B cell (primary cell): ENCODE measurements at regions not wholly inside any gene's neighbourhood (a gene's known extent, or its start where the extent isn't known, plus 50 kb on each side); places are given as distances from the start of the nearest gene placed in this dataset.

Source experiments
- ATAC-seq: fragments of 200-7000 bp; cut with Tn5 transposase; one replicate; pipeline ENCODE4 v1.10.0; 2021; ENCODE audit warnings: low read depth, mild to moderate bottlenecking, moderate number of reproducible peaks, moderate library complexity
- CTCF ChIA-PET: fragments of 350-600 bp; sonication (Branson Sonifier 250); formaldehyde crosslinking; loops from one replicate; lab custom pipeline; 2021; ENCODE audit warnings: antibody characterized with exemption, inconsistent platforms; lab: Charles Lee
- POLR2A ChIA-PET: fragments of 350-600 bp; sonication (Branson Sonifier 250); formaldehyde crosslinking; loops from one replicate; lab custom pipeline; 2021; ENCODE audit warnings: antibody characterized with exemption; lab: Charles Lee
- DNase-seq: peaks from one replicate; pipeline ENCODE4 v3.0.0; 2013
- H2AFZ ChIP-seq: 2 replicates; pipeline ENCODE4 v1.6.1; 2012; ENCODE audit warnings: mild to moderate bottlenecking, low read depth, low read length; ENCODE audit not compliant: insufficient read depth, poor library complexity, severe bottlenecking
- H3K27ac ChIP-seq, 2 donors: 1 replicate in 1 of 2; 2 replicates in 1 of 2; pipeline ENCODE4 v1.5.1; 2012 to 2013; ENCODE audit warnings: low read length in 2 of 2, mild to moderate bottlenecking in 2 of 2, moderate library complexity in 1 of 2
- H3K27me3 ChIP-seq, 4 experiments: fragments of 200-600 bp in 1 of 4; sonication (generic) in 1 of 4; replicated peaks in 1 of 4; 1 replicate in 2 of 4; 2 replicates in 2 of 4; pipeline versions ENCODE4 v1.6.1 to v1.7.0; 2013 to 2016; ENCODE audit warnings: low read length in 3 of 4, mild to moderate bottlenecking in 2 of 4, mixed read lengths in 1 of 4, moderate library complexity in 1 of 4; ENCODE audit not compliant: insufficient read depth in 4 of 4, control insufficient read depth in 3 of 4; ENCODE audit errors: control extremely low read depth in 1 of 4
- H3K36me3 ChIP-seq, 2 experiments: replicated peaks in 1 of 2; 1 replicate in 1 of 2; 2 replicates in 1 of 2; pipeline versions ENCODE4 v1.6.1 to v1.7.1; 2013; ENCODE audit warnings: low read length in 1 of 2; ENCODE audit not compliant: insufficient read depth in 2 of 2, control insufficient read depth in 1 of 2; ENCODE audit errors: control extremely low read depth in 1 of 2, extremely low read depth in 1 of 2
- H3K4me1 ChIP-seq, 2 donors: fragments of 200-600 bp in 1 of 2; sonication (generic) in 1 of 2; 1 replicate in 1 of 2; 2 replicates in 1 of 2; pipeline versions ENCODE4 v1.5.1 to v1.6.1; 2013 to 2017; ENCODE audit warnings: low read length in 2 of 2; ENCODE audit not compliant: control insufficient read depth in 2 of 2, insufficient read depth in 2 of 2
- H3K4me2 ChIP-seq: replicated peaks from 2 replicates; pipeline ENCODE3; 2012; ENCODE audit warnings: mild to moderate bottlenecking, low read depth, low read length; ENCODE audit not compliant: poor library complexity, severe bottlenecking
- H3K4me3 ChIP-seq, 5 experiments: fragments of 200-600 bp in 1 of 5; sonication (generic) in 1 of 5; 1 replicate in 3 of 5; 2 replicates in 2 of 5; pipeline versions ENCODE4 v1.5.1 to v1.7.0; 2011 to 2016; ENCODE audit warnings: low read length in 4 of 5, mild to moderate bottlenecking in 4 of 5, low read depth in 2 of 5, control low read depth in 1 of 5, moderate library complexity in 1 of 5; ENCODE audit not compliant: insufficient read depth in 1 of 5; ENCODE audit errors: control extremely low read depth in 1 of 5, extremely low read depth in 1 of 5
- H3K79me2 ChIP-seq: fragments of 200-600 bp; sonication (generic); one replicate; pipeline ENCODE4 v1.6.0; 2016; ENCODE audit warnings: low read length; ENCODE audit not compliant: control insufficient read depth, insufficient read depth
- H3K9ac ChIP-seq: fragments of 200-600 bp; sonication (generic); 2 replicates; pipeline ENCODE4 v1.6.1; 2017; ENCODE audit warnings: mild to moderate bottlenecking, low read length, moderate library complexity
- H3K9me3 ChIP-seq, 3 donors: one replicate each; pipeline versions ENCODE4 v1.6.1 to v1.7.1; 2013; ENCODE audit warnings: low read length in 2 of 3; ENCODE audit not compliant: control insufficient read depth in 2 of 3, insufficient read depth in 1 of 3; ENCODE audit errors: control extremely low read depth in 1 of 3
- H4K20me1 ChIP-seq: 2 replicates; pipeline ENCODE4 v1.6.0; 2012; ENCODE audit warnings: mild to moderate bottlenecking, low read length; ENCODE audit not compliant: insufficient read depth, control insufficient read depth, poor library complexity, severe bottlenecking
- H3K27ac Mint-ChIP-seq: one replicate; pipeline ENCODE4 v1.8.0; 2021; ENCODE audit warnings: mixed read lengths
- H3K27me3 Mint-ChIP-seq: one replicate; pipeline ENCODE4 v1.8.0; 2021; ENCODE audit warnings: mixed read lengths
- H3K4me1 Mint-ChIP-seq: one replicate; pipeline ENCODE4 v1.8.0; 2021; ENCODE audit warnings: mixed read lengths
- H3K4me3 Mint-ChIP-seq: one replicate; pipeline ENCODE4 v1.8.0; 2021; ENCODE audit warnings: mixed read lengths
- H3K9me3 Mint-ChIP-seq: one replicate; pipeline ENCODE4 v1.8.0; 2022; ENCODE audit warnings: mixed read lengths; ENCODE audit not compliant: insufficient read depth
- CTCF ChIP-seq: fragments of 200-600 bp; IDR thresholded peaks from one replicate; pipeline ENCODE4 v1.8.0; 2022; ENCODE audit warnings: antibody characterized with exemption, mild to moderate bottlenecking
- EZH2 ChIP-seq: IDR thresholded peaks from 2 replicates; pipeline ENCODE4 v1.6.1; 2012; ENCODE audit warnings: borderline replicate concordance, low read depth, mild to moderate bottlenecking, moderate library complexity, low read length; ENCODE audit not compliant: insufficient read depth, poor library complexity, severe bottlenecking
- WGBS: methylation state at CpG from one replicate; pipeline ENCODE4 v1.1.5; 2013; ENCODE audit warnings: missing lambda C conversion rate; ENCODE audit not compliant: insufficient coverage; 5-methylcytosine and 5-hydroxymethylcytosine counted together
- intact Hi-C: fragments of 100-400 bp; cut with micrococcal nuclease; formaldehyde crosslinking; loops from one replicate; pipeline ENCODE4 v1.10.0; 2022

GRCh38 chr6:80641591-80641990 is 535.1 kb downstream of the BCKDHB start:
- Histone ChIP-seq H4K20me1 (no peaks in the 10 kb centered on the region), H3K4me3 (no peak overlapping the region), H3K9ac (no peak overlapping the region), H3K79me2 (no peaks in the 10 kb centered on the region), H3K4me2 (no peak overlapping the region), H3K36me3 (no peaks in the 10 kb centered on the region), H3K27ac (no peak overlapping the region), H3K4me1 (no peaks in the 10 kb centered on the region), H2AFZ (no peak overlapping the region), H3K27me3 (no peaks in the 10 kb centered on the region), H3K9me3 (no peaks in the 10 kb centered on the region)
- intact Hi-C loops = no loop called here
- Mint-ChIP-seq H3K4me1 (no peaks in the 10 kb centered on the region), H3K4me3 (no peak overlapping the region), H3K27me3 (no peaks in the 10 kb centered on the region), H3K27ac (no peak overlapping the region), H3K9me3 (peaks cover 3% of the 10 kb centered on the region)
- no peak for ATAC-seq
- CTCF ChIA-PET = no interaction called here
- POLR2A ChIA-PET = no interaction called here
- TF ChIP-seq CTCF = no peak
- no peak for TF ChIP-seq EZH2
- 44% methylated on average over 1 of the region's 2 CpGs for WGBS
- DNase-seq = no peak

- Mint-ChIP-seq H3K4me1 (no peaks in the 10 kb centered on the region), H3K4me3 (no peak overlapping the region), H3K27me3 (no peaks in the 10 kb centered on the region), H3K9me3 (no peaks in the 10 kb centered on the region), H3K27ac (no peak overlapping the region)
- H3K9me3 ChIP-seq = peaks cover 0 to 2% (median 0%) of the 10 kb centered on the region in 3 donors
- no peak overlapping the region for H3K4me2 ChIP-seq
- WGBS = no CpG with 5 or more reads among the region's 1 CpG
- H4K20me1 ChIP-seq = no peaks in the 10 kb centered on the region
- POLR2A ChIA-PET = no interaction called here
- H3K27me3 ChIP-seq = no peaks in the 10 kb centered on the region
- ATAC-seq (no peak), DNase-seq (no peak)
- H3K9ac ChIP-seq = no peak overlapping the region
- no peak overlapping the region for H2AFZ ChIP-seq
- CTCF ChIA-PET = no interaction called here
- H3K36me3 ChIP-seq = no peaks in the 10 kb centered on the region
- H3K27ac ChIP-seq = no peak overlapping the region
- no peak overlapping the region for H3K4me3 ChIP-seq
- no peaks in the 10 kb centered on the region for H3K4me1 ChIP-seq
- intact Hi-C loops = no loop called here
- no peak for TF ChIP-seq EZH2
- TF ChIP-seq CTCF = no peak
- H3K79me2 ChIP-seq = no peaks in the 10 kb centered on the region
These were observed 533.7 kb downstream of the BCKDHB start for GRCh38 chr6:80640176-80640575.
